Ascending aorta (tissue), 2 donors: ENCODE measurements at regions not wholly inside any gene's neighbourhood (a gene's known extent, or its start where the extent isn't known, plus 50 kb on each side); places are given as distances from the start of the nearest gene placed in this dataset.

Source experiments
- DNase-seq, 2 donors: peaks; one replicate each; pipeline ENCODE4 v3.0.0-alpha.2; 2019; ENCODE audit warnings: low spot score in 2 of 2
- H3K27ac ChIP-seq, 2 donors: fragments of 200-600 bp; sonication (generic); one replicate each; pipeline ENCODE4 v1.5.1; 2016 to 2017; ENCODE audit warnings: mild to moderate bottlenecking in 1 of 2
- H3K27me3 ChIP-seq: fragments of 200-600 bp; sonication (generic); one replicate; pipeline ENCODE4 v1.5.1; 2017
- H3K36me3 ChIP-seq, 2 donors: fragments of 200-600 bp; sonication (generic); one replicate each; pipeline ENCODE4 v1.5.1; 2016
- H3K4me1 ChIP-seq, 2 donors: fragments of 200-600 bp; sonication (generic); one replicate each; pipeline ENCODE4 v1.5.1; 2016 to 2017; ENCODE audit warnings: mild to moderate bottlenecking in 1 of 2
- H3K4me3 ChIP-seq, 2 donors: fragments of 200-600 bp; sonication (generic); one replicate each; pipeline ENCODE4 v1.5.1; 2016 to 2017; ENCODE audit warnings: mild to moderate bottlenecking in 1 of 2
- H3K9me3 ChIP-seq, 2 donors: fragments of 200-600 bp; sonication (generic); one replicate each; pipeline ENCODE4 v1.5.1; 2016
- CTCF ChIP-seq, 3 experiments: fragments of 200-600 bp in 2 of 3; fragments of 450-650 bp in 1 of 3; sonication (generic) in 2 of 3; IDR thresholded peaks; one replicate each; pipeline ENCODE4 v1.5.1; 2016 to 2019; ENCODE audit warnings: antibody characterized with exemption in 3 of 3, mild to moderate bottlenecking in 1 of 3, moderate library complexity in 1 of 3
- intact Hi-C: fragments of 100-400 bp; cut with DNase I; formaldehyde crosslinking; loops from one replicate; pipeline ENCODE4 v1.15.1; 2023

- Histone ChIP-seq H3K4me3 (no peak overlapping the region), H3K27me3 (no peaks in the 10 kb centered on the region), H3K27ac (no peak overlapping the region), H3K9me3 (no peaks in the 10 kb centered on the region), H3K36me3 (no peaks in the 10 kb centered on the region), H3K4me1 (no peaks in the 10 kb centered on the region)
- DNase-seq, result no peak
- TF ChIP-seq CTCF (IDR thresholded peaks at IDR 0.05), result no peak
- intact Hi-C loops, result no loop called here
Observed at GRCh38 chr13:30027569-30028455, 177.4 kb upstream of the UBL3 start.

DNA sequence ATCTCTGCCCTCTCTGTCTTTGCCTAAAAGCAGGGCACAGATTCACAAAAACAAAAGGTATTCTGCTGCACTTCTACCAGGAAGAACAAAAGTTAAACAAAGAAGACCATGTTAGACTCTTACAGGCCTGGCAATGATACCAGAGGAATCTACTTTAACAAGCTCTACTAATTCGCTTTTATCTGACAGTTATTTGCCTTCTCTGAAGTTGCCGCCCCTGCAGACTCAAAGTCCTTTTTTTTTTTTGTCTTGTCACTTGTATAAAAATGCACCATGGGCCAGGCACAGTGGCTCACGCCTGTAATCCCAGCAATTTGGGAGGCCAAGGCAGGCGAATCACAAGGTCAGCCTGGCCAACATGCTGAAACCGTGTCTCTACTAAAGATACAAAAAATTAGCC, 176.5 kb upstream of the UBL3 start:
- H3K27me3 ChIP-seq, result no peaks in the 10 kb centered on the region
- no peak for TF ChIP-seq CTCF (IDR thresholded peaks at IDR 0.05)
- no peaks in the 10 kb centered on the region for H3K9me3 ChIP-seq
- H3K4me3 ChIP-seq, result no peak overlapping the region
- H3K4me1 ChIP-seq, result no peaks in the 10 kb centered on the region
- no peaks in the 10 kb centered on the region for H3K36me3 ChIP-seq
- H3K27ac ChIP-seq, result no peak overlapping the region
- no peak for DNase-seq
- intact Hi-C loops, result no loop called here

DNA sequence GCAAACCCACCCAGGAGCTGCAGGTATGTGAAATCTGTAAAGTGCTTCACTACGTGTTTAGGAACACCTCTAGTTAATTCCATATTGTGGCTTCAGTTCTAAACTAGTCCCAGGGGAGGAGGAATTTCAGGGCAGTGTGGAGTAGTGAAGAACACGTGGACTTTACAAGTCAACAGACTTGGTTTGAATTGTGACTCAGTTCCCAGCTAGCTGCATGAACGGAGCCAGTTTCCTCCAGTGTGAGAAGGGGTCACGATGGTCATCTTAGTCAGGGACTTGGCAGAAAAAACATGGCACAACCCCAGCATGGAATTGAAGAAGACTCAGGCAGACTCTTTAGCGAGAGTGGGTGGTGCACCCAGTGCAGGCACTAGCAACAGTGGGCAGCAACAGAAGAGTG, 175.7 kb upstream of the UBL3 start:
- no peak for TF ChIP-seq CTCF (IDR thresholded peaks at IDR 0.05)
- no peaks in the 10 kb centered on the region for H3K36me3 ChIP-seq
- H3K27me3 ChIP-seq, result no peaks in the 10 kb centered on the region
- intact Hi-C loops, result no loop called here
- H3K4me1 ChIP-seq, result no peaks in the 10 kb centered on the region
- no peaks in the 10 kb centered on the region for H3K9me3 ChIP-seq
- DNase-seq, result no peak
- no peak overlapping the region for H3K4me3 ChIP-seq
- no peak overlapping the region for H3K27ac ChIP-seq

- H3K4me3 ChIP-seq, result no peak overlapping the region
- no peaks in the 10 kb centered on the region for H3K36me3 ChIP-seq
- no peak for TF ChIP-seq CTCF (IDR thresholded peaks at IDR 0.05)
- no peak overlapping the region for H3K27ac ChIP-seq
- intact Hi-C loops, result no loop called here
- no peak for DNase-seq
- no peaks in the 10 kb centered on the region for H3K4me1 ChIP-seq
- no peaks in the 10 kb centered on the region for H3K9me3 ChIP-seq
- H3K27me3 ChIP-seq, result no peaks in the 10 kb centered on the region
Observed at GRCh38 chr13:30025351-30025750, 174.9 kb upstream of the UBL3 start.

DNA sequence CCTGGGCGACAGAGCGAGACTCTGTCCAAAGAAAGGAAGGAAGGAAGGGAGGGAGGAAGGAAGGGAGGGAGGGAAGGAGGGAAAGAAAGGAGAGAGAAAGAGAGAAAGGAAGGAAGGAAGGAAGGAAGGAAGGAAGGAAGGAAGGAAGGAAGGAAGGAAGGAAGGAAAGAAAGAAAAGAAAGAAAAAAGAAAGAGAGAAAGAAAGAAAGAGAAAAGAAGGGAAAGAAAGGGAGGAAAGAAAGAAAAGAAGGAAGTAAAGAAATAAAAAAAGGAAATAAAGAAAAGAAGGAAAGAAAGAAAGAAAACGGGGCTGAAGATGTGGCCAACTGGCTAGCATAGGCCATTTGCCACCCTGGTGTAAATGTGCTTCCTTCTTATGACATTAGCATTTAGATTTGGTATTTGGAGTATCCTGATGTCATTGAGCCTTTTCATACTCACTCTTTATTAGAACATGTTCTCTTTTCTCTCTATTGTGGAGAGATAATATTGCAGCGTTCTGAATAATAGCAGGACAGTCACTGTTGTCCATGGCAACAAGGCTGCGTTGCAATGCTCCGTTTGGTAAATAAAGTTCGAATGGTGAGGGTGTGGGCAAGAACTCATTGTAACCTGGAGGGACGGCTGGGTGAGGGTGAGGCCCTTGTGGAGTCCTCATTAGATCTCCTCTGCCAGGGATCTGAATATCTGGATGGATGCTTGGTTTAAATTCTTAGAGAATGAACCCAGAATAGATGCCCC, 173.9 kb upstream of the UBL3 start:
- H3K9me3 ChIP-seq, result no peaks in the 10 kb centered on the region
- H3K4me3 ChIP-seq, result no peak overlapping the region
- no peak for DNase-seq
- H3K27ac ChIP-seq, result no peak overlapping the region
- no peaks in the 10 kb centered on the region for H3K4me1 ChIP-seq
- intact Hi-C loops, result no loop called here
- H3K27me3 ChIP-seq, result no peaks in the 10 kb centered on the region
- no peaks in the 10 kb centered on the region for H3K36me3 ChIP-seq
- TF ChIP-seq CTCF (IDR thresholded peaks at IDR 0.05), result no peak
